H1 (cell line): ENCODE measurements at regions not wholly inside any gene's neighbourhood (a gene's known extent, or its start where the extent isn't known, plus 50 kb on each side); places are given as distances from the start of the nearest gene placed in this dataset.

ENCODE experiments used
- CTCF ChIA-PET: fragments of 300-600 bp; sonication (Branson Sonifier 250); formaldehyde crosslinking; loops from one replicate; lab custom pipeline; 2021; ENCODE audit not compliant: partially characterized antibody; lab: Charles Lee
- POLR2A ChIA-PET: fragments of 300-600 bp; sonication (Branson Sonifier 250); formaldehyde crosslinking; loops from one replicate; lab custom pipeline; 2021; ENCODE audit warnings: inconsistent platforms; ENCODE audit not compliant: partially characterized antibody; lab: Charles Lee
- DNase-seq, 2 experiments: peaks; one replicate each; pipeline versions ENCODE4 v3.0.0 to v3.0.0-alpha.2; 2010 to 2022; ENCODE audit warnings: low spot score in 2 of 2, low read depth in 1 of 2, mixed read lengths in 1 of 2
- FAIRE-seq: peaks from 2 replicates; lab custom pipeline; 2011; peaks lifted over from hg19 to GRCh38; lab: Jason Lieb, UNC
- H2AFZ ChIP-seq: 2 replicates; pipeline ENCODE4 v1.8.1; 2012; ENCODE audit warnings: low read length, inconsistent platforms
- H2AK5ac ChIP-seq: 2 replicates; pipeline ENCODE4 v1.6.1; 2013; ENCODE audit warnings: low read depth, low read length
- H2BK120ac ChIP-seq: replicated peaks from 2 replicates; pipeline ENCODE3; 2013; ENCODE audit warnings: low read depth, low read length, inconsistent platforms
- H2BK12ac ChIP-seq: 2 replicates; pipeline ENCODE4 v1.6.1; 2013; ENCODE audit warnings: low read depth, low read length
- H2BK15ac ChIP-seq: 2 replicates; pipeline ENCODE4 v1.6.1; 2013; ENCODE audit warnings: low read length
- H2BK20ac ChIP-seq: 2 replicates; pipeline ENCODE4 v1.6.1; 2013; ENCODE audit warnings: low read length
- H2BK5ac ChIP-seq: 2 replicates; pipeline ENCODE4 v1.6.1; 2013; ENCODE audit warnings: low read depth, low read length
- H3K14ac ChIP-seq: 2 replicates; pipeline ENCODE4 v1.6.1; 2013; ENCODE audit warnings: inconsistent platforms; ENCODE audit not compliant: insufficient read length
- H3K18ac ChIP-seq: 2 replicates; pipeline ENCODE4 v1.6.1; 2013; ENCODE audit warnings: low read length; ENCODE audit errors: extremely low read depth
- H3K23ac ChIP-seq: 2 replicates; pipeline ENCODE4 v1.6.1; 2013; ENCODE audit warnings: inconsistent platforms; ENCODE audit not compliant: insufficient read length
- H3K23me2 ChIP-seq: 2 replicates; pipeline ENCODE4 v1.6.1; 2013; ENCODE audit warnings: low read depth, low read length
- H3K27ac ChIP-seq: 2 replicates; pipeline ENCODE4 v1.6.1; 2011; ENCODE audit warnings: low read depth, low read length, inconsistent platforms
- H3K27me3 ChIP-seq, 4 experiments: replicated peaks in 1 of 4; 1 replicate in 1 of 4; 2 replicates in 3 of 4; pipeline versions ENCODE4 v1.6.1 to v1.8.1; 2011 to 2013; ENCODE audit warnings: low read length in 3 of 4, mild to moderate bottlenecking in 3 of 4, inconsistent platforms in 2 of 4, mixed read lengths in 2 of 4, moderate library complexity in 1 of 4; ENCODE audit not compliant: control insufficient read depth in 3 of 4, insufficient read depth in 3 of 4; ENCODE audit errors: extremely low read depth in 1 of 4
- H3K36me3 ChIP-seq, 4 experiments: 2 replicates each; pipeline versions ENCODE4 v1.6.1 to v1.8.1; 2011 to 2013; ENCODE audit warnings: mild to moderate bottlenecking in 4 of 4, low read length in 3 of 4, moderate library complexity in 2 of 4, control low read depth in 1 of 4, inconsistent platforms in 1 of 4; ENCODE audit not compliant: insufficient read depth in 4 of 4, control insufficient read depth in 2 of 4
- H3K4ac ChIP-seq: replicated peaks from 2 replicates; pipeline ENCODE3; 2013; ENCODE audit warnings: low read length, low read depth, mixed read lengths, inconsistent platforms; ENCODE audit not compliant: insufficient read length
- H3K4me1 ChIP-seq, 4 experiments: replicated peaks in 1 of 4; 1 replicate in 1 of 4; 2 replicates in 3 of 4; pipeline versions ENCODE4 v1.6.1 to v1.8.1; 2011 to 2013; ENCODE audit warnings: low read length in 3 of 4, inconsistent platforms in 2 of 4, mixed read lengths in 1 of 4; ENCODE audit not compliant: insufficient read depth in 4 of 4, control insufficient read depth in 3 of 4
- H3K4me2 ChIP-seq, 2 experiments: 2 replicates each; pipeline versions ENCODE4 v1.6.1 to v1.8.1; 2011 to 2013; ENCODE audit warnings: low read depth in 2 of 2, low read length in 2 of 2, control low read depth in 1 of 2, inconsistent platforms in 1 of 2, mild to moderate bottlenecking in 1 of 2; ENCODE audit not compliant: insufficient read depth in 1 of 2
- H3K4me3 ChIP-seq, 4 experiments: fragments of 200-600, 300-600 bp in 1 of 4; sonication (generic), shearing (Covaris generic), sonication (Bioruptor Twin) in 1 of 4; 2 replicates each; pipeline versions ENCODE4 v1.5.1 to v1.8.1; 2011 to 2016; ENCODE audit warnings: low read length in 4 of 4, low read depth in 3 of 4, control low read depth in 2 of 4, inconsistent platforms in 2 of 4, mild to moderate bottlenecking in 2 of 4, mixed read lengths in 1 of 4, moderate library complexity in 1 of 4; ENCODE audit not compliant: insufficient read depth in 2 of 4; ENCODE audit errors: extremely low read depth in 1 of 4
- H3K56ac ChIP-seq: replicated peaks from 2 replicates; pipeline ENCODE3; 2013; ENCODE audit warnings: low read depth, mild to moderate bottlenecking, mixed read lengths, low read length, inconsistent platforms; ENCODE audit not compliant: insufficient read length
- H3K79me1 ChIP-seq: 2 replicates; pipeline ENCODE4 v1.6.1; 2013; ENCODE audit warnings: low read depth, low read length, control low read depth
- H3K79me2 ChIP-seq, 2 experiments: 2 replicates each; pipeline versions ENCODE4 v1.6.1 to v1.8.1; 2012 to 2013; ENCODE audit warnings: low read length in 2 of 2, mild to moderate bottlenecking in 2 of 2, inconsistent platforms in 1 of 2; ENCODE audit not compliant: insufficient read depth in 2 of 2, control insufficient read depth in 1 of 2
- H3K9ac ChIP-seq, 4 experiments: replicated peaks in 1 of 4; 1 replicate in 1 of 4; 2 replicates in 3 of 4; pipeline versions ENCODE4 v1.6.1 to v1.8.1; 2011 to 2013; ENCODE audit warnings: low read depth in 3 of 4, low read length in 3 of 4, control low read depth in 2 of 4, mild to moderate bottlenecking in 2 of 4, moderate library complexity in 2 of 4, inconsistent platforms in 1 of 4; ENCODE audit errors: extremely low read depth in 1 of 4
- H3K9me3 ChIP-seq, 2 experiments: 2 replicates each; pipeline versions ENCODE4 v1.6.1 to v1.8.1; 2012 to 2013; ENCODE audit warnings: mild to moderate bottlenecking in 2 of 2, moderate library complexity in 2 of 2, control low read depth in 1 of 2, inconsistent platforms in 1 of 2, low read depth in 1 of 2, low read length in 1 of 2, mixed read lengths in 1 of 2; ENCODE audit not compliant: insufficient read depth in 2 of 2
- H4K20me1 ChIP-seq, 2 experiments: replicated peaks in 1 of 2; 2 replicates each; pipeline versions ENCODE3 to v1.8.1; 2011 to 2013; ENCODE audit warnings: inconsistent platforms in 2 of 2, low read length in 2 of 2, mild to moderate bottlenecking in 1 of 2; ENCODE audit not compliant: insufficient read depth in 2 of 2, control insufficient read depth in 1 of 2
- H4K5ac ChIP-seq: 2 replicates; pipeline ENCODE4 v1.6.1; 2013; ENCODE audit warnings: low read length, low read depth, mixed read lengths, inconsistent platforms; ENCODE audit not compliant: insufficient read length
- H4K8ac ChIP-seq: 2 replicates; pipeline ENCODE4 v1.8.0; 2013; ENCODE audit warnings: mild to moderate bottlenecking, moderate library complexity, low read length, inconsistent platforms; ENCODE audit not compliant: insufficient read depth; ENCODE audit errors: extremely low read depth
- H4K91ac ChIP-seq: replicated peaks from 2 replicates; pipeline ENCODE3; 2013; ENCODE audit warnings: low read length, mixed read lengths, inconsistent platforms; ENCODE audit not compliant: insufficient read length
- CBX8 ChIP-seq: fragments of 300-800, 300-1000 bp; sonication (generic); IDR thresholded peaks from 2 replicates; pipeline ENCODE4 v1.7.1; 2016; ENCODE audit warnings: low read depth, low read length, borderline replicate concordance
- GTF2F1 ChIP-seq: IDR thresholded peaks from 2 replicates; pipeline ENCODE4 v1.6.1; 2012; ENCODE audit warnings: low read depth, low read length, improper control_type of control experiment, borderline replicate concordance
- HDAC2 ChIP-seq, 2 experiments: fragments of 300-600 bp in 1 of 2; sonication (generic) in 1 of 2; IDR thresholded peaks; 2 replicates each; pipeline ENCODE4 v1.6.1; 2011 to 2012; ENCODE audit warnings: low read depth in 2 of 2, low read length in 2 of 2, mild to moderate bottlenecking in 2 of 2, moderate library complexity in 2 of 2, borderline replicate concordance in 1 of 2, inconsistent platforms in 1 of 2
- HDAC6 ChIP-seq: IDR thresholded peaks from one replicate; pipeline ENCODE4 v1.7.1; 2012; ENCODE audit warnings: low read depth, mild to moderate bottlenecking, inconsistent platforms, low read length, moderate library complexity
- JUND ChIP-seq: IDR thresholded peaks from 2 replicates; pipeline ENCODE4 v1.6.1; 2011; ENCODE audit warnings: mild to moderate bottlenecking, improper control_type of control experiment, low read length
- KDM4A ChIP-seq: IDR thresholded peaks from one replicate; pipeline ENCODE4 v1.7.1; 2012; ENCODE audit warnings: low read depth, mild to moderate bottlenecking, moderate library complexity, low read length, inconsistent platforms; ENCODE audit not compliant: severe bottlenecking
- RBBP5 ChIP-seq: IDR thresholded peaks from 2 replicates; pipeline ENCODE4 v1.7.1; 2012; ENCODE audit warnings: low read depth, mild to moderate bottlenecking, inconsistent platforms, low read length, moderate library complexity, borderline replicate concordance
- RXRA ChIP-seq: IDR thresholded peaks from 2 replicates; pipeline ENCODE4 v1.6.1; 2011; ENCODE audit warnings: low read depth, mild to moderate bottlenecking, low read length, moderate library complexity; ENCODE audit not compliant: insufficient read depth
- SAP30 ChIP-seq: fragments of 300-600 bp; sonication (generic); IDR thresholded peaks from 2 replicates; pipeline ENCODE4 v1.7.1; 2012; ENCODE audit warnings: low read length, moderate library complexity, mild to moderate bottlenecking, inconsistent platforms; ENCODE audit not compliant: insufficient read depth, insufficient replicate concordance
- SUZ12 ChIP-seq: fragments of 200-600 bp; sonication (generic); IDR thresholded peaks from 2 replicates; pipeline ENCODE4 v1.6.1; 2012; ENCODE audit warnings: mild to moderate bottlenecking, inconsistent platforms, low read length, moderate library complexity, mixed read lengths
- WGBS, 2 experiments: shearing (Covaris generic) in 1 of 2; methylation state at CpG; one replicate each; pipeline versions ENCODE4 v1.1.6 to v1.1.7; 2013 to 2015; ENCODE audit warnings: low lambda C conversion rate in 2 of 2, mixed read lengths in 2 of 2, inconsistent platforms in 1 of 2, low coverage in 1 of 2, missing lambda C conversion rate in 1 of 2; ENCODE audit not compliant: insufficient replicate concordance in 2 of 2, insufficient coverage in 1 of 2, insufficient read length in 1 of 2; ENCODE audit errors: extremely low coverage in 1 of 2, missing lambda C conversion rate in 1 of 2; 5-methylcytosine and 5-hydroxymethylcytosine counted together
- TF ChIP-seq, protein P1 (sequence below): IDR thresholded peaks from 2 replicates; pipeline ENCODE4 v1.6.1; 2012; ENCODE audit warnings: inconsistent platforms
- TF ChIP-seq, protein P2 (sequence below): IDR thresholded peaks from 2 replicates; pipeline ENCODE4 v1.6.1; 2012; ENCODE audit warnings: low read length, inconsistent platforms

DNA sequence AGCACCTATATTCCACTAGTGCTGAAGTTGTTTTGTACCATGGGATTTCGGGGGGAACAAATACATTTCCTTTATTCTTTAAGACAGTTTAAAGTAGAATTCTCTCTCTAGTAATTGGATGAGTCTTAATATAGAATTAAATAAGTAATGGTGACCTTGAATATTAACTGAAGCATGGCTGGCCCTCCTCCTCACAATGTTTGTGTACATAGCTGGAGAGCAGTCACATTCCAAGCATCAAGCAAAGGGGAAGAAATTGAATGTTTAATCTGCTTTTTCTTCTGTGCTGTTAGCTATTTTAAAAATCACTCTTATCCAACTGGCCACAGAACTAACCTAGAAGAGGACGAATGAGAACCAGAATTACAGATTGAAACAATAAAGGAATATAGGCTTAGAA, 906.9 kb downstream of the CCSER2 start:
- DNase-seq = no peak
- no peak overlapping the region for H2BK120ac ChIP-seq
- H3K23me2 ChIP-seq = no peaks in the 10 kb centered on the region
- H3K23ac ChIP-seq = no peak overlapping the region
- no peak overlapping the region for H3K4me3 ChIP-seq
- no peak overlapping the region for H2BK15ac ChIP-seq
- WGBS, 2 experiments = 87% methylated on average over 2 of the region's 2 CpGs; no CpG with 5 or more reads in 1 of the 2 experiments
- H3K56ac ChIP-seq = no peak overlapping the region
- no peaks in the 10 kb centered on the region for H3K4me1 ChIP-seq
- H4K20me1 ChIP-seq = no peaks in the 10 kb centered on the region
- no peaks in the 10 kb centered on the region for H3K79me1 ChIP-seq
- H2BK20ac ChIP-seq = no peak overlapping the region
- no peak overlapping the region for H4K91ac ChIP-seq
- H3K4ac ChIP-seq = no peak overlapping the region
- H3K4me2 ChIP-seq = no peak overlapping the region
- H3K14ac ChIP-seq = no peak overlapping the region
- POLR2A ChIA-PET = no interaction called here
- H3K9ac ChIP-seq = no peak overlapping the region
- H4K8ac ChIP-seq = no peak overlapping the region
- H2BK12ac ChIP-seq = no peak overlapping the region
- no peak overlapping the region for H2AK5ac ChIP-seq
- H3K9me3 ChIP-seq = no peaks in the 10 kb centered on the region
- no peak for FAIRE-seq
- H2AFZ ChIP-seq = no peak overlapping the region
- no peaks in the 10 kb centered on the region for H3K79me2 ChIP-seq
- H3K27ac ChIP-seq = no peak overlapping the region
- no peak overlapping the region for H3K18ac ChIP-seq
- no peak overlapping the region for H2BK5ac ChIP-seq
- H3K36me3 ChIP-seq = no peaks in the 10 kb centered on the region
- H4K5ac ChIP-seq = no peak overlapping the region
- no peaks in the 10 kb centered on the region for H3K27me3 ChIP-seq
- CTCF ChIA-PET = interaction anchor here (0.8 to 1.3 kb wide), 3 partner anchors 9 to 614 kb away, joined by 3 to 5 read pairs (median 3); no protein-coding TSS in a partner anchor
- TF ChIP-seq SAP30 (no peak), SUZ12 (no peak), CBX8 (no peak), HDAC6 (no peak), RXRA (no peak), GTF2F1 (no peak), HDAC2 (IDR thresholded peaks at IDR 0.05; ENCODE audit: borderline replicate concordance in 1 of 2, low read depth in 2 of 2, low read length in 2 of 2) (no peak), RBBP5 (no peak), KDM4A (no peak), JUND (no peak)
- TF ChIP-seq, protein P1, sequence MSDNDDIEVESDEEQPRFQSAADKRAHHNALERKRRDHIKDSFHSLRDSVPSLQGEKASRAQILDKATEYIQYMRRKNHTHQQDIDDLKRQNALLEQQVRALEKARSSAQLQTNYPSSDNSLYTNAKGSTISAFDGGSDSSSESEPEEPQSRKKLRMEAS = no peak
- TF ChIP-seq, protein P2, sequence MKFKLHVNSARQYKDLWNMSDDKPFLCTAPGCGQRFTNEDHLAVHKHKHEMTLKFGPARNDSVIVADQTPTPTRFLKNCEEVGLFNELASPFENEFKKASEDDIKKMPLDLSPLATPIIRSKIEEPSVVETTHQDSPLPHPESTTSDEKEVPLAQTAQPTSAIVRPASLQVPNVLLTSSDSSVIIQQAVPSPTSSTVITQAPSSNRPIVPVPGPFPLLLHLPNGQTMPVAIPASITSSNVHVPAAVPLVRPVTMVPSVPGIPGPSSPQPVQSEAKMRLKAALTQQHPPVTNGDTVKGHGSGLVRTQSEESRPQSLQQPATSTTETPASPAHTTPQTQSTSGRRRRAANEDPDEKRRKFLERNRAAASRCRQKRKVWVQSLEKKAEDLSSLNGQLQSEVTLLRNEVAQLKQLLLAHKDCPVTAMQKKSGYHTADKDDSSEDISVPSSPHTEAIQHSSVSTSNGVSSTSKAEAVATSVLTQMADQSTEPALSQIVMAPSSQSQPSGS = no peak
